SKM-1 treated with dmso at 0.1 percent for 144 hours (cell line): ENCODE measurements at regions not wholly inside any gene's neighbourhood (a gene's known extent, or its start where the extent isn't known, plus 50 kb on each side); places are given as distances from the start of the nearest gene placed in this dataset.

Source experiments
- DNase-seq: peaks from one replicate; lab custom pipeline; 2025; ENCODE audit not compliant: unreplicated experiment; lab: John Stamatoyannopoulos, UW

DNA sequence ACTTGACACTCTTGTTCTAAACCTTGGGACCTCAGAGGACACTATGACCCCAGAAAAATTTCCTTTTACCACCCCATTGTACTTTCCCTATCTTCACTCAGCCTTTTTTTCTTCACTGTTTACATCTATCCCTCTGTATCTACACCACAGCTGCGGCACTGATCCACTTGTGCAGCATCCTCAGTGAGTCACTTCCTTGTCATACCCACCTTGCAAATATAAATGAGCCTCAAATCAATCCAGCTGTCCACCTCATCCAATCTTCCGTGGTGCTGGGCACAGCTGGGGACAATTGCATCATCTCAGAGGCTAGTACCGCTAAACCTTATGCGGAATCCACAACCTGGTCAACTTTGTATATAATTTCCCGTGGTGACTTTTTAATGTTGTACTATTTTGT, 710.5 kb downstream of the QKI start:
- no peak for DNase-seq

DNA sequence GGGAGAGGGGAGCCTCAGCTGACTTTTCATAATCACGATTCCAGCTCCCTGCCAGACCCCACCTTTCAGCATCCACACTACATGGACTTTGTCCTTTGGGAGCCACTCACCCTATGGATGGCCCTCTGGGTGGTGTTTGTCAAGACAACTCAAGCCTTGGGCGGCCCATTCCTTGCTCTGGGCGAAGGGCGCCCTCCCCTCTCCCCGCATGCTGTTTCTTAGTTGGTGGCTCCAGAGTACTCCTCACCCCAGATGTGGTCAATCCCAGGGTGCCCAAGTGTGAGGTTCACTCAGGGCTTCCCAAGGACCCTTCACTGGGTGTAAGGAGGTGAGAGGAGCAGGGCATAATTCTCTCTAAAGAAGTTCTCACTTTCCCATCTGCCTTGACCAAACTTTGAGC, 710.0 kb downstream of the QKI start:
- no peak for DNase-seq

DNA sequence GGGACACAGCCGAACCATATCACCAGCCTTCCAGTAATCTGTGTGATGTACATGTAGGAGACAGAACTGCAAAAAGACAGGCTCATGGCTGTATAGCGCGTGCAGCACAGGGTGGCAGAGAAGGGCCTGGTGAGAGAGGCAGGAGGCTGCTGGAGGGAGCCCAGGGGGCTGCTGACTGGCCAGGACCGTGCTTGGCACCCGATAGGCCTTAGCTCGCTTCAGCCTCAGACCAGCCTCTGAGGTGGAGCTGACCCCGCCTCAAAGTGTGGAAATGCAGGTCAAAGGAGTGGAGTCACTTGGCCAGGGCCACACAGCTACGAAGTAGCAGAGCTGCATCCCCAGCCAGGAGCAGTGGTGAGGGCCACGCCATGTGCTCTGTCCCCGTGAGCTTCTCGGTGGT, 707.6 kb downstream of the QKI start:
- no peak for DNase-seq

DNA sequence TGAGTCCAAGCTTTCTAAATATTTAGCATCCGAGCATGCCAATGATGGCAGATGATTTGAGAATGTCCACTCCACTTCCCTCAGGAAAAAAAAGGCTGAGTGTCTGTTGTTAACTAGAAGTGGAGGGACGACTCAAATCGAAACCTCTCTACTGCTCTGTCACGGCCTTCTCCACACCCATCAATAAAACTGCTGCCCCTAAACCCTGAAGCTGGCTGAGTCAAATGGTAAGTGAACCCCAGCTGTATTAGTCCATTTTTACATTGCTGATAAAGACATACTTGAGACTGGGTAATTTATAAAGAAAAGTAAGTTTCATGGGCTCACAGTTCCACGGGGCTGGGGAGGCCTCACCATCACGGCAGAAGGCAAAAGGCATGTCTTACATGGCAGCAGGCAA, 707.0 kb downstream of the QKI start:
- no peak for DNase-seq

DNA sequence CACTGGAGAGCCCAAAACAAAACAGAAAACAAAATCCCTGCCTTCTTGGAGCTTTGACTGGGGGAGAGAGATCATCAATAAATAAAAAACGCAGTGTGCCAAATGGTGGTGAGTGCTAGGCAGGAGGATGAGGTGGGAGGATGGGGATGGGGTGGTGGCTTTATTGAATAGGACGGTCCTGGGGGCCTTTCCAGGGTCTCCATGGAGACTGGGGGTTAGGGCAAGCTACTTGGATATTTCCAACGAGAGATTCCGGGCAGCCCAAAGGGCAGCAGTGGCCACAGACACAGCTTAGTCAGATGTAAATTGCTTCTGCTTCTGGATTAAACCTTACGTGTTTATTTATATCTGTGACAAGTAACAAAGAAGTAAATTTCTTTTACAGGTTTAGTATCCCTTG, 700.1 kb downstream of the QKI start:
- no peak for DNase-seq

DNA sequence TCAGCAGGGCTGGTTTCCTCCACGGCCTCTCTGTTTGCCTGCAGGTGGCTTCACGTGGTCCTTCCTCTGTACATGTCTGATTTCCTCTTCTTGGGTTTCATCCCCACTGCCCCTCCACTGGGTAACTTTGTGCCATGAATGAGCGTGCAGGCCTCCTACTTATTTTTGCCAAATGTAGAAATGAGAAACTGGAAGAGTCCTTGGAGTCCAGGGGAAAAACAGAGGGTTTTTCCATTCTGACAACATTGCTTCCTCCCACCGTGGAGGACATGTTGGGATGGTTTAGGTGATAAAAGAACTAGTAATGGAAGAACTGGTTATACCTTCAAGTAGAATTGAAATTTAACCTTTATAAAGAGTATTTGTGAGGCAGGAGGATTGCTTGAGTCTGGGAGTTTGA, 699.5 kb downstream of the QKI start:
- no peak for DNase-seq

DNA sequence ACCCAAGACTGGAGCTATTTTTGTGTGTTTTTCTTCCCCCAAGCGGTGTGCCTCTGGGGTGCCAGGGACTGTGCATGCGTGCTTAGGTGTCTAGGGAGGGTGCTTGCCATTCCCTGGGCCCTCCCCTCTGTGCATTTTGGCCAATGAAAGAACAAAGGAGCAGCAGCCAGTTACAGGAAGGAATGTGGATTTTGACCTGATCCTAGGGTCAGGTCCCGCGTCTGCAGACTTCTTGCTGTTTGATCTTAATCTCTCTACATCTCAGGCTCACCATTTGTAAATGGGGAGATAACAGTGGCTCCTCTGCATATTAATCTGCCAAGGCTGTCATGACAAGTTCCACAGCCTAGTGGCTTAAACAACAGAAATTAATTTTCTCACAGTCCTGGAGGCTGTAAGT, 699.1 kb downstream of the QKI start:
- DNase-seq = no peak

DNA sequence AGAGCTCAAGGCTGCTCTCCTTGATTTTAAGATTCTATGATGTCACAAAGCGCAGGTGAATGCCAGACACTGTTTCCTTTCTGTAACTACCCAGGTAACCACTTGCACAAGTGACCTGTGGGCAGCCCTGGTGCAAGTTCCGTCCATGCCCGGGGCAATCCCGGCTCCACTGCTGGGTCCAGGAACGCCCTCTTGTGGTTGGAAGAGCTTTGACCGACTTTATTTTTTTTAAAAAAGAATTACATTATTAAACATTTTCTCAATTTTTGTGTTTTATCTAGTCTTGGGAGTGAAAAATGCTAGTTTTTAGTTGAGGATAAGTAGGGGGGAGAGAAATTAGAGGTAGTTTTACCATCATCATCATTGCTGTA, 695.2 kb downstream of the QKI start:
- peak; percentile 35 for DNase-seq

DNA sequence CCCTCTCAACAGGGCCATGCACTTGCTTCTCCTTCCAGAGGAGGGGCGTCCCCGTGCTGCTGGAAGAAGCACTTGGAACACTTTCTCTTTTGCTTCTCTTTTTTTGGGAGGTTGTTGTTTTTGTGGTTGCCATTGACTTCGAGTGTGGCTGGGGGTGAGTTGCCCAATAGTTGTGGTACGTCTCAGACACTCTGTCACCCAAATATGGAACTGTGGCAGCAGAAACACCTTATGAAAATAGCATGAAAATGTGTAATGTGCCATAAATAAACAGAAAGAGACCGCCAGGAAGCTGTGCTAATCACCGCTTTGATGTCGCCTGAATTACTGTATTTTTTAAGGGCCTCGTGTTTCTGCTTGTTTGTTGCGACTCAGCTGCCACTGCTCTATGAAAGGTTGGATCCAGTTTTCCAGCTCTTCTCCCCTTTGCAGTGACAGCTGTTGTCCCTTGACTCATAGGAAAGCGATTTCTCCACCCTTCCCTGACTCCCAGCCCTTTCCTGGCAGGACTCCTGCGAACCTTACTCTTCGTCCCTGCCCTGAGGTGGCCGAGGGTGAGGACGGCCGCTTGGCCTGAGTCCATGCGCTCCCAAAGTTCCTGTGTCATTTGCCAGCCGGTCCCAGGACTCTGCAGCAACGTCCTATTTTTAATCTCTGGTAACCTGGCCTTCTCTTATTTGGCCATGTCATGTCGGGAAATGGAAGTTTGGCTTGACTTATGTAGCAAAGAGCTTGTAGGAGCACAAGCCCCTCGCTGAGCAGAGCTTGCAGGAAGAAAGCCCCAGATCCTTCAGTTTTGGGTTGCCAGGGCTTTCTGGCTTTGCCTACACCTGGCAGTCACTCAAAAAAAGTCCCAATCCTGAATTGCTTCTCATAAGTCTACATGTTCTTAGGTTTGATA, 694.6 kb downstream of the QKI start:
- peak; percentile 93 for DNase-seq

DNA sequence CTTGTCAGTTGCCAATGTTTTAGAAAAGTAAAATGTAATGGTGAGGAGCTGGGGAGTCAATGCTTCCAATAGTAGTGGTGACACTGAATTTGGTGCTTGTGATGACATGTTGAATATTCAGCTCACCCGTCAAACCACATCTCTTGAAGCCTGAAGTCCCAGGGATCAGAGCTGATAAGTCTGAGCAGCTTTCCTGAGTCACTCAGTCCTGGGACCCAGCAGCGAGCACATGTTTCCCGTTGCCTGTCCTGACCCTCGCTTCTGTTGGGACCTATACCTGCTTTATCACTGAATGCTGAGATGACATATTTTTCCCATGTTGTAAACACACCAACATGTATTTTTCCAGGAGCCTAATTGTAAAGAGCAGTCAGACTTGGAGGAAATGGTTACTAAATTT, 693.6 kb downstream of the QKI start:
- no peak for DNase-seq

DNA sequence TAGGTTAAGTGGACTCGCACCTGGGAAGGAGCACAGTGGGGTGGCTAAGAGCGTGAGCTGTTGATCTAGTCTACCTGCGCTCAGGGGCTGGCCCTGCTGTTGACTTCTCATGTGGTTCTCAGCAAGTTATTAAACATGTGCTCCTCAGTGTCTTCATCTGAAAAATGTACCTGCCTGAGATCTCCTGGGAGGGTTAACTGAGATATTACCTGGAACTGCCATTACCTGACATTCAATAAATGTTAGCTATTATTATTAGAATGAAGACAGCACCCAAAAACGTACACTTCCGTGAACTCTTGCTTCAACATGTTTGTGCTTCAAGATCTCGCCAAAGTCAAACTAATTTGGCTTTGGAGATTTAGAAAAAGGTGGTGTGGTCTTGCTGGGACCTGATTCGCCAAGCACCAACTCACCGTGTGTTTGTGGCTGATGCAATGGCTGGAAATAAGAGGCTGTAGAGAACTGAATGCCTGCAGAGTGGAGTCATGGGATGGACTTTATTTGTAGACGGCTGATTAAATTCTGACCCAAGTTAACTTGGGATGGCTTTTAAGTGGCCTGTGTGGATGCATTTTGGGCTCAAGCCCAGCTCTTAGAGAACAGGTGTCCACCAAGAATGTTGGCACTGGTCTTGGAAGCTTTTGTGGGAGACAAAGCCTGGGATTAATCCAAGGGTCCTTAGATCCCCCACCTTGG, 692.9 kb downstream of the QKI start:
- no peak for DNase-seq

DNA sequence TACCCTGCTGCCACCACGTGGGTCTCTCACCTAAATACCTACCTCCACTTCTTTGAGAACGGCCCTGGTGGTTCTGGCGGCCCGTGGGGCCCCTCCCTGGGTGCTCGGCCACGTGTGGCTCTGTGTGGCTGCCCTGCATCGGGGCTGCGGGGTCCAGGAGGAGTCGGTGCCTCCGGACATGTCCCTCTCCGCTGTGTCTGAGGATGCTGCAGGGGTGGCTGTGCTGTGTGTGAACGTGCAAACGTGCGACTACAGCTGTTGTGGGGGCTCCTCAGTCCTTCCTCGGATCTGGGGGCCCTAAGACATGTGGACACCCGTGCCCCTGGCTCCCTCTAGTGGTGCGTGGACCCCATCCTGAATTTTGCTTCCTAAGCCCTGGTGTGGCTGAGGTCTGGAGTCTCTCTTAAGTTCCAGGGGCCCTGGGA, 691.8 kb downstream of the QKI start:
- DNase-seq = no peak

DNA sequence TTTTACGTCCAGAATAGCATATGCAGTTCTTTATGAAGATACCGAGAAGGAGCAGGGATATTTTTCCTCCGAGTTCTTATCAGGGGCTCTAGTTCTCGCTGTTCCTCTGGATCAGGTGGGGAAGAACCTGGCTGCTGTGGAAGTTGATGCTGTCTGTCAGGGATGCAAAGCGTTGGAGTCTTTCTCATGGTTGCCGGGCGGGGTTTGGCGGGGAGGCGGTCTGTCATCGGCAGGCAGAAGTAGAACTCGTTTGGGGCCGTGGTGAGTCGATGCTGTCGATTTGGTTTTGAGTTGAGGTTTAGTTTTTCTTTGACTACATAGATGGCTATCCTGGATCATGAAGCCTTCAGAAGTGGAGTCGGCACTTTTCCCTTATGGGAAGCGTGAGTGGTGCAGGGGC, 691.2 kb downstream of the QKI start:
- no peak for DNase-seq

DNA sequence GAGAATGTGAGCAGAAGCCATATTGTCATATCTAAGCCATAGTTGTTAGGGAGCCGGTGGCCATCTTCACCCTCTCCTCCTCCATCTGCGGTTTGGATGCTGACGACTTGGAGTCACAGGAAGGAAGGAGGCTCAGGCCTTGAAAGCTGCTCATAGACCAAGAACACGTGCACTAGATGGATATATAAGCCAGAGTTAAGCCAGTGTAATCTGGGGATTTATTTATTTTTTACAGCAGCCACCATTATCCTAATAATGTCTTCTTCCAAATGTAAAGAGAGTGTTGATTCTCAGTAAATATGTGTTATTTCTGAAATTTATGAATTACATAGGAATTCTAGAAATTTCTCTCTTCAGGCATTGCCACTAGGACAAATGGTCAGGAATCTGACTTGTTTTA, 689.9 kb downstream of the QKI start:
- no peak for DNase-seq

DNA sequence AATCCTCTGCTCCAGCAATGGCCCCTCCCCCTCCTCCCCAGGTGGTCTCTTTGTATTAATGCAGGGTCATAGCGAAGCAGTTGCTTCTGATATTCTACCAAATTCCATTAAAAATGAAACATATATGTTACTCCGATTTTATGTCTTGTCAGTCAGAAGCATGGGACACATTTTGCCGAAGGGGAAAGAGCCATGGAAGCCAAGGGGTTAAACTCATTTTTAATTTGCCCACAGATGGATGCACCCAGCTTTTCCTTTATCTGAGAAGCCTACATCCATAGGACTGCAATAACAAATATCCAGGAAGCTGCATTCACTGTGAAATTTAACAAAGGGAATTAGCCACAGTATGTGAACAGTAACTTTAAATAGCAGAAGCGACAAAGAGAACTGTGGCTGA, 688.2 kb downstream of the QKI start:
- no peak for DNase-seq

DNA sequence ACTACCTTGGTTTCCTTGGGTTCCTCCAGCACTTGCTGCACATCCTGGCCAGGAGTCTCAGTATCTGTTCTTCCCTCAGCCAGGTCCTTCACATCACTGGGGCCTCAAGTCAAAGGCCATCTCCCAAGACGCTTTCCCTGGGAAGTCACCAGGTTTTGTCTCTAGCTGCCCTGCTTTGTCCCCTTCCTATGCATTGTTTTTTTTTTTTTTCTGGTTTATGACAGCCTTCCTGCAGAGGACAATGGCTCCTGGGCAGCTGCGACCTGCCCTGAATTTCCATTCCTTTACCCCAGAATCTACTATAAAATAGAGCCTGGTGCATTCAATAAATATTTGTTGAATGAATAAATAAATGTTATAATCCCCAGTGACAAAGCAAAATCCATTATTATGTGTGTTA, 687.3 kb downstream of the QKI start:
- DNase-seq = no peak

DNA sequence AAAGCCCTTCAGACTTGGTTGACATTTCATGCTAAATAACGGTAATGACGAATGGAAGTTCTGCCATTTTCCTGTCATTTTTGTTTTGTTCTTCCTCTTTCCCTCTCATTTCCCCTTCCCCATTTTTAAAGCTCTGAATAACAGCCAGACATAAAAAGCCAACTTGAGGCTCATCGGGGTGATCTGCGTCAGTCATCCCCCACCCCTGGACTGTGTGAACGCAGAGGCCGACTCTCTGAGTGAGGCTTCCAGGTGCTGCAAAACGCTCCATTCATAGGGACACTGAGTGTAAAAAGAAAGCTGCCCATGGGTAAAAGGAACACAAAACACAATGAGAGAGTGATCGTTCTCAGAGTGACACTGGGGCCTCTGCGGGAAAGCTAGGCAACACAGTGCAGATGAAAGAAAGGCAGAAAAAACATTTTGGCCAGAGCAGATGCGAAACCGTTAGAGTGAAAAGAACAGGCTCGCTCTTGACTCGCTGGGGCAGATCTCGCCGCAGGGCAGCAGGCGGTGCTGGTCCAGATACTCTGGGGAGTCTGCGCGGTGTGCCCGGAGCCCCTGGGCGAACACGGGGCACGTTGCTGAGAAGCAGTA, 684.8 kb downstream of the QKI start:
- DNase-seq = no peak

DNA sequence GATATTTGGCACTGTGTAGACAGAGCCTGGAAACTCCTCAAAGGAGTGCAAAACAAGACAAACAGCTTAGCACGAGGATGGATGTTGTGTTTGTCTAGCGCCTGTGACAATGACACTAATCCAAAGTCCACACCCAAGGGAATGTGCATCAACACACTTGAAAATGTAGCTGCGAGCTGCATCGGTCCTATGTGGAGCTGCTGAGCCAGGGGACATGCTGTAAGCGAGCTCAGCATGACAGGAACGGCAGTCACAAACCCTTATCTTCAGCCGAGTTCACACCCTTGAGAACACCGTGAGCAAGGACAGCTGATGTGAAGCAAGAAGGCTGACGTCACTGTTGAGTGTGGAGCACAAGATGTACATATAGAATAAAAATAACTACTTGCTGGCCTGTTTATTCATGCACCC, 684.3 kb downstream of the QKI start:
- no peak for DNase-seq

DNA sequence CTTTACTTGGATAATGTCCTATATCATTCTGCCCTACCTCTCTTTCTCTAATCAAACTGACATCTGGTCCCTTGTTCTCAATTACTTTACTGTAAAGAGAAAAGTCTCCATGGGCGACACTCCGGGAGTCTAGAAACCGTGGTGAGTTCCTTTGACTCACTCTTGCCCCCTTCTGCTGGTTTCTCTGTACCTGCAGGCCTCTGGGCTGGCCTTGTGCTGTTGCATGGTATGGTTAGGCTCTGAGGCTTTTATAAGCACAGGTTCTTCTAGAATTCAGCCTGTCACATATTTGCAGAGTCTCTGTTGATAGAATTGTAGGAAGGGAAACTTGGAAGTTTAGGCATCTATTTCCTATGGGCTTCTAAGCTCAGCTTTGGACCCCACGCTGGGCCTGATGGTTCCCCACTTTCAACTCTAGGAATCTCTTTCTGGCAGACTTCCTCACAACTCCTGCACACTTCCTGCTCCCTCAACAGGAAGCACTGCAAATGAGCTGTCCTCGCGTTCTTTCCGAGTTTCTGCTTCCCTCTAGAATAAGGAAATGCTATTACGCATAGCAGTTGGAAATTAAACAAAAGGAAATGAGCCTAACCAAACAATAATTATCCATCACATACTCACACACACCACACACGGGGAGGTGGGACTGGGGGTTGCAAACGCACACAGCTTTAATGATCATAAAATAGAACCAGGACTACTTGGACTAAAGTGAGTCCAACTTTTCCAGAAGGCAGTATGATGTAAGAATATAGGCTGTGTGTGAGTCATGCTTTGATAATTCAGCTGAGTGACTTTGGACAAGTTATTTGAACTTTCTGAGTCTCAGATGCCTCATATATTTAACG, 683.3 kb downstream of the QKI start:
- peak; percentile 31 for DNase-seq

DNA sequence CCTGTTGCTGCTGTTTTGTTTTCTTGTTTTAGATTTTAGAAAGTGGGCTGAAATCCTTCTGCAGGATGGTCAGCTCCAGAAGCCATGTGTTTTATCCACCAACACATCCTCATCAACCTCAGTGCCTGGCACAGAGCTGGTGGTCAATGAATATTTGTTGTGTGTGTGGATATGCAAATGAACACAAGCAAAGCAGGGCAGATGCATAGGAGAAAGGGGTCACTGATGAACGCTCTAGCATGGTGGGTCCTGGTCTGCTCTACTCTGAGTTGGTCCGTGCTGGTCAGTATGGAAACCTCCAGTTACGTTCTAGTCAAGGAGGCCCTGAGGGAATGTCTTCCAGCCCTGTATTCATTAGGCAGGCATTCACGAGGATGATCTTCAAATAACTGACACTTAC, 682.5 kb downstream of the QKI start:
- DNase-seq = no peak

DNA sequence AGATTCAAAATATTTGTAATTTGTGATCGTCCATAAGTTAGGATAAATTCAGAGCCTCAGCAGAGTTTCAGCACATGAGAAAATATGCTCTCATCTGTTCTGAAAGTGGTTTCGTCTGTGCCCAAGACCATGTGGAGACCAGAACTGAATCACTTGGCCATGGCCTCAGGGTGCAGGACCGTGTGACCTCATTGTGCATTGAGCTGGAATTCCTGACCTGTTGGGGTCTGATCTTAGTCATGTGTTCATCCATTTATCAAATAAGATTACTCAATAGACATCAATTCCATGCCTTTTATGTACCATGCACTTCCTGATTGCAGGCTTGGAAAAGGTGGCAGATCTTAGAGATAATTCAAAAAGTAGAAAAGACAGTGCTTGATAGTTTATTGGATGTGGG, 680.5 kb downstream of the QKI start:
- DNase-seq = no peak
